Tibial nerve (tissue), 4 donors: ENCODE measurements at regions not wholly inside any gene's neighbourhood (a gene's known extent, or its start where the extent isn't known, plus 50 kb on each side); places are given as distances from the start of the nearest gene placed in this dataset.

ENCODE experiments used
- DNase-seq, 2 donors: peaks; one replicate each; pipeline ENCODE4 v3.0.0-alpha.2; 2019; ENCODE audit warnings: low spot score in 2 of 2
- H3K27ac ChIP-seq, 4 donors: fragments of 200-600 bp; sonication (generic) in 3 of 4; one replicate each; pipeline ENCODE4 v1.5.1; 2017 to 2019; ENCODE audit warnings: mild to moderate bottlenecking in 1 of 4
- H3K27me3 ChIP-seq, 2 donors: fragments of 200-600 bp; sonication (generic) in 1 of 2; one replicate each; pipeline versions ENCODE4 v1.5.1 to v1.6.0; 2017 to 2019
- H3K36me3 ChIP-seq, 3 donors: fragments of 200-600 bp; sonication (generic); one replicate each; pipeline ENCODE4 v1.5.1; 2018 to 2019
- H3K4me1 ChIP-seq, 4 donors: fragments of 200-600 bp; sonication (generic) in 3 of 4; one replicate each; pipeline ENCODE4 v1.5.1; 2017 to 2019
- H3K4me3 ChIP-seq, 4 donors: fragments of 200-600 bp; sonication (generic) in 3 of 4; one replicate each; pipeline ENCODE4 v1.5.1; 2017 to 2019; ENCODE audit warnings: mild to moderate bottlenecking in 1 of 4, moderate library complexity in 1 of 4
- H3K9me3 ChIP-seq, 4 donors: fragments of 200-600 bp; sonication (generic) in 3 of 4; one replicate each; pipeline ENCODE4 v1.5.1; 2017 to 2019
- CTCF ChIP-seq, 5 experiments: fragments of 200-600 bp in 3 of 5; fragments of 450-650 bp in 2 of 5; sonication (generic) in 3 of 5; IDR thresholded peaks; one replicate each; pipeline ENCODE4 v1.5.1; 2016 to 2019; ENCODE audit warnings: antibody characterized with exemption in 5 of 5, mild to moderate bottlenecking in 3 of 5, moderate library complexity in 2 of 5
- EP300 ChIP-seq, 2 donors: sonication (generic); formaldehyde crosslinking; IDR thresholded peaks; one replicate each; pipeline ENCODE4 v1.6.1; 2017; ENCODE audit warnings: antibody characterized with exemption in 2 of 2, mild to moderate bottlenecking in 1 of 2
- POLR2A ChIP-seq, 2 donors: fragments of 450-650 bp; IDR thresholded peaks; one replicate each; pipeline ENCODE4 v1.6.1; 2017; ENCODE audit warnings: antibody characterized with exemption in 2 of 2, mild to moderate bottlenecking in 2 of 2, moderate library complexity in 2 of 2
- WGBS, 2 donors: methylation state at CpG; one replicate each; pipeline ENCODE4 v1.1.5; 2018; 5-methylcytosine and 5-hydroxymethylcytosine counted together

DNA sequence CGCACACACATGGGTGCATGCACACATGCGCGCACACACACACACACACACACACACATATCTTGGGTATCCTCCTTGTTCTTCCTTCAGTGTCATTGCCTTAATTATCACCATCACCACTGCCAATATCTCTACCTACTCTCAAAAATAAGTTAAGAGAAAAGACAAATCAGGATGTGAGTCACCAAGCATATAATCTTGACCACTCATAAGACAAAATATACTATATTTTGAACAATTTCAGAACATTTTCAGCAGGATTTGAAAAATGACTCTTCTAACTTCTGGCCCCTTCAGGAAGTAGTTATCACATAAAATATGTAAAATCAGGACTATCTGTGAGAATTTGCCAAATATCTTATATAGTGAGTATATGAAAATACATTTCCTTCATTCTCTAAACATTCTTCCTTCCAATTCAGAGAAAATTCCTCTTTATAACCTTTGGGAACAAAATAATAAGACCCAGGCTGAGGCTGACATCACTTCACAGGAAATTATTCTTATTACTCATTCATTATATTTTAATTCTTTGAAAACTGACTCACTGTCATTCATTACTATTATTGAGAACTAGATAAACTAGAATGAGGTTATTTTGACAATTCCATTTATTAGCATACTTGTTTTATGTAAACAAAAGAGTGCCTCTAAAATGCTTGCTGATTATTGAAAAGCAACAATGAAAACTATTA, 772.0 kb upstream of the ACO1 start:
- Histone ChIP-seq H3K4me3 (no peak overlapping the region), H3K27me3 (no peaks in the 10 kb centered on the region), H3K9me3 (no peaks in the 10 kb centered on the region), H3K4me1 (no peaks in the 10 kb centered on the region), H3K27ac (no peak overlapping the region), H3K36me3 (no peaks in the 10 kb centered on the region)
- no peak for DNase-seq
- 86 to 94% methylated on average over 3 of the region's 3 CpGs for WGBS, 2 donors
- TF ChIP-seq CTCF (IDR thresholded peaks at IDR 0.05), result no peak

GRCh38 chr9:31615966-31616365, 768.5 kb upstream of the ACO1 start:
- no peak overlapping the region for H3K27ac ChIP-seq
- no peaks in the 10 kb centered on the region for H3K27me3 ChIP-seq
- no peaks in the 10 kb centered on the region for H3K36me3 ChIP-seq
- DNase-seq, result no peak
- TF ChIP-seq EP300 (IDR thresholded peaks at IDR 0.05) (no peak), POLR2A (IDR thresholded peaks at IDR 0.05) (no peak), CTCF (IDR thresholded peaks at IDR 0.05) (no peak)
- H3K4me1 ChIP-seq, result no peaks in the 10 kb centered on the region
- no peak overlapping the region for H3K4me3 ChIP-seq
- no peaks in the 10 kb centered on the region for H3K9me3 ChIP-seq
- 72 to 85% methylated on average over 4 of the region's 4 CpGs for WGBS, 2 donors

DNA sequence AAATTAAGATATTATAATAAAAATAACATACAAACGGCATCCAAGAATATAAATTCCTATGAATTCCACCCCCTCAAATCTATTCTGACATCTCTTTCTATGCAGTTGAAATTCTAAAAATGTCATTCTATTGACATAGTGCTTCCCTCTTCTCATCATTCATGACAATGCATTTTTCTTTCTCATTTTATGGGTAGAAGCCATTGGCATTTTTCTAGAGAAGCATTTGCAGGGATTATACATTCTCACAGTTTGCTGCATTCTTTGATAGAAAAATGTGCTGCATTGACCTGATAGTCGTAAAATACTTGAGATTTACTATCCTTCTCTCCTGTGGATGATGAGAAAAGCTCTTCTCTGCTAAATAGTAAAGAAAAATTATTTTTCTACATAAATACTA, 760.9 kb upstream of the ACO1 start:
- WGBS, 2 donors, result 33 to 41% methylated on average over 2 of the region's 2 CpGs
- Histone ChIP-seq H3K36me3 (no peaks in the 10 kb centered on the region), H3K27ac (no peak overlapping the region), H3K27me3 (no peaks in the 10 kb centered on the region), H3K4me3 (no peak overlapping the region), H3K9me3 (peaks cover 0 to 3% (median 0%) of the 10 kb centered on the region in 4 donors), H3K4me1 (no peaks in the 10 kb centered on the region)
- DNase-seq, result no peak
- no peak for TF ChIP-seq POLR2A (IDR thresholded peaks at IDR 0.05)
- TF ChIP-seq CTCF (IDR thresholded peaks at IDR 0.05), result no peak

DNA sequence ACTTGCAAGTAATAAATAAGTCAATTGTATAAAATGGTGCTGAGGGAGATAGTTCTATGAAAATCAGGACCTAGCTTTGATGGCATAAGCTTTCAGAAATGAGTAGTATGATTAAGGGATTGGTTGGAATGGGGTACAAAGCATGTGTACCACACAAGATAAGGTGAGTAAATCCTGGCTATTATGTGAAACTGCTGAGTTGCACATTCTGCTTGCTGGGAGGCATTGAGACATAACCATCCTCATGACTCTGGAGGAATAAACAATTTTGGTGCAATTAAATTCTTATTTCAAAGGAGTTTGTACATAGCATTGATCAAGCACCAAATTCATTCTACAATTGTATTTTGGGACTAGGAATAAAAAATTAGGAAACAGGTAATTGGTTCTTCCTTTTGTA, 755.2 kb upstream of the ACO1 start:
- Histone ChIP-seq H3K4me3 (no peak overlapping the region), H3K4me1 (no peaks in the 10 kb centered on the region), H3K9me3 (peaks cover 0 to 3% (median 0%) of the 10 kb centered on the region in 4 donors), H3K27me3 (no peaks in the 10 kb centered on the region), H3K36me3 (no peaks in the 10 kb centered on the region), H3K27ac (no peak overlapping the region)
- no peak for TF ChIP-seq CTCF (IDR thresholded peaks at IDR 0.05)
- TF ChIP-seq EP300 (IDR thresholded peaks at IDR 0.05), result no peak
- no peak for TF ChIP-seq POLR2A (IDR thresholded peaks at IDR 0.05)
- no peak for DNase-seq

GRCh38 chr9:31637265-31637664, 747.2 kb upstream of the ACO1 start:
- TF ChIP-seq EP300 (IDR thresholded peaks at IDR 0.05), result no peak
- no peak for TF ChIP-seq POLR2A (IDR thresholded peaks at IDR 0.05)
- TF ChIP-seq CTCF (IDR thresholded peaks at IDR 0.05), result no peak
- no peaks in the 10 kb centered on the region for H3K4me1 ChIP-seq
- no peak overlapping the region for H3K4me3 ChIP-seq
- no peaks in the 10 kb centered on the region for H3K36me3 ChIP-seq
- DNase-seq, result no peak
- no peaks in the 10 kb centered on the region for H3K9me3 ChIP-seq
- H3K27ac ChIP-seq, result no peak overlapping the region
- H3K27me3 ChIP-seq, result no peaks in the 10 kb centered on the region
- WGBS, 2 donors, result 87 to 89% methylated on average over 2 of the region's 2 CpGs
